ENCODE measurements at regions not wholly inside any gene's neighbourhood (a gene's known extent, or its start where the extent isn't known, plus 50 kb on each side); places are given as distances from the start of the nearest gene placed in this dataset.
"Not testable (repeated sequence)": the region's sequence is repeated elsewhere in the genome, so short reads cannot be mapped to it uniquely, and the experiment has no call there.

DNA sequence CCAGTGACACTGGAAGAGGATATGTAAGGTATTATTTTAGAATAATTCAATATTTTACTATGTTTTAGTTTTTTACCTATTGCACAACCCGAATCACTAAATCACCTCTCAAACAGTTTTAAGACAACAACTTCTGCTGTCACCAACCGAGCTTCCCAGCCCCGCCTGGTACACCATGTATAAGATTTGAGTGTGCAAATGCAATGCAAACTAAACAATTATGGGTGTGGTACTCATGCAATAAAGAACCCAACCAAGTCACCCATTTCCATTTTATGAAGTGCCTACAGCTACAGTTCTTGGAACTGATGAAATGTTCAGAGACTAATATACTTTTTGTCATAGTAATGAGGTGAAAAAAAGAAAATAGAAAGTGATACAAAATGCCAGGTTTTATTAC is 256.2 kb downstream of the TAFA4 start:
- no peak for DNase-seq (ENCODE audit: low read depth in 2 of 2)

DNA sequence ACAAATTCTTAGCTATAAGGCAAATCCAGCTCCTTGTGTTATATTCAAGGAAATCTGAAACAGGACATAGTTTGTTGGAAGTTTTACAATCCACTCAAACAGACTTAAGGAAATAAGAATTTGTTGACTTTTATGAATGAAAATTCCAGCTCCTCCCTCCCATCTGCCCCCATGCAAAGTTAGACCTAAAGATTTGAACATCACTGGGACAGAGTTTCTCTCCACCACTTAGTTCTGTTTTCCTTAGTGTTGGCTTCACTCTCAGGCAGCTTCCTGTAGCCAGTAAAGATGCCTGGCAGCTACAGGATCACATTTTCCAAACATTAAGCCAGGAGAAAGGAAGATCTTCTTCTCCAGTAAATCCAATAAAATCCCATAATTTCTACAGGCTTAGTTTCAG is 265.0 kb downstream of the TAFA4 start:
- DNase-seq (ENCODE audit: low read depth in 2 of 2) = no peak

DNA sequence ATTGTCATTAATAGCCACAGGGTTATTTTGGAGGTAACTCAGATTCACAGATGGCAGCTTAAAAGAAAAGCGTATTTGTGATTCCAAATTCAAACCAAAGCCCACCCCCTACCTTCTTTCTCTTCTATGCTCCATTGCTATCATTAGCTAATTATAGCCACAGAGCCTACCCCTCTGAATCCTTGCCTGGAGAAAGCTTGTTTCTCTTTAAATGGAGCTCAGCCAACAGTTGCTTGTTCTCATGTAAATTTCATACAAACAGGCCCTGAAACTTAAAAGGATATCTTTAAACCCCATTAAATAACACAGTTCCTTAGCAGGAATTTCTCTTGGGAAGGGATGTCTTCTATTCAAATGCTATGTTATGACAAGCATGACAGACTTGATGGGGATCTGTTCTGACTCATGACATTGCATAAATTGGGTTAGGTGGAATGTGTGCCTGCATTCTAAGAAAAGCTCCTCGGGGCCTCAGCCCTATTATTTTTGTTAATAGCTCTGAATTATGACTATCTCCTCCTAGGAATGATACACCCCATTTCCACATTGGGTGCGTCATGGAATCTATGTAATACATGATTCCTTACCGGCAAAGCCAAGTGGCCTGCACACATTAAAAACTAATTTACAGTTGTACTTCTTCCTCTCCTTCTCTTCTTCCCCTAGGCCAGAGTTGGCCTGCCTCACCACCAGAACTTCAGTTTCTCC is 265.8 kb downstream of the TAFA4 start:
- no peak for DNase-seq (ENCODE audit: low read depth in 2 of 2)

GRCh38 chr3:68664276-68664675 is 268.1 kb downstream of the TAFA4 start:
- DNase-seq (ENCODE audit: low read depth in 2 of 2) = no peak

DNA sequence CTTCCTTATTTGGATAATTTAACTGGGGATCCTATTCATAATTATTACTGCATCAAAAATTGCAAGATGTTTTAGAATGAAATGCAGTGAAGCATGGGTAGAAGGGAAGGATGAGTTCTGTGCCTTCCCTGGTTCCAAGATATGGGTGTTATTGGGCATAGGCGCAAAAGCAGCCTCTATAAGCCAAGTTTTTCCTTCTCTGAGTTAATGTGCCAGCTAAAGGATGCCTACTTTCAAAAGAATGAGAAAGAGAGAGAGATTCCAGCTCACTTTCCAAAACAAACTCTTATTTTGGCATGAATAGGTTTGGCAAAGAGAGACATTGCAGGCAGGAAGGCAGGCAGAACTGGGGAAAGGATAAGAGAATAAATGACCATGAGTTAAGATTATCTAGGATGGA is 270.2 kb downstream of the TAFA4 start:
- DNase-seq (ENCODE audit: low read depth in 2 of 2) = no peak

DNA sequence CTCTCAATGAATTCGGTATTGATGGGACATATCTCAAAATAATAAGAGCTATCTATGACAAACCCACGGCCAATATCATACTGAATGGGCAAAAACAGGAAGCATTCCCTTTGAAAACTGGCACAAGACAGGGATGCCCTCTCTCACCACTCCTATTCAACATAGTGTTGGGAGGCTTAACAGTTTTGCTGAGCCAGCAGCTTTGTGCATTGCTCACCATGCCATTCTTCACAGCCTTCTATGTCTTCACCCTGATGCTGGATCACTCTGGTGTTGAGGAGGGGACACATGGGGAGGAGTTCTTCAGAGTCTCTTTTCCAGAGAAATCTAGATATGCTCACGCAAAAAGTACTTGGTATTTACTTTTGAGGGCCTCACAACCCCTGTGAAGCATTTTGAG is 281.7 kb downstream of the TAFA4 start:
- DNase-seq (ENCODE audit: low read depth in 2 of 2) = not testable (repeated sequence)

GRCh38 chr3:68648494-68648893 is 283.9 kb downstream of the TAFA4 start:
- no peak for DNase-seq (ENCODE audit: low read depth in 2 of 2)

GRCh38 chr3:68631850-68632545 is 300.3 kb downstream of the TAFA4 start:
- no peak for DNase-seq (ENCODE audit: low read depth in 2 of 2)

DNA sequence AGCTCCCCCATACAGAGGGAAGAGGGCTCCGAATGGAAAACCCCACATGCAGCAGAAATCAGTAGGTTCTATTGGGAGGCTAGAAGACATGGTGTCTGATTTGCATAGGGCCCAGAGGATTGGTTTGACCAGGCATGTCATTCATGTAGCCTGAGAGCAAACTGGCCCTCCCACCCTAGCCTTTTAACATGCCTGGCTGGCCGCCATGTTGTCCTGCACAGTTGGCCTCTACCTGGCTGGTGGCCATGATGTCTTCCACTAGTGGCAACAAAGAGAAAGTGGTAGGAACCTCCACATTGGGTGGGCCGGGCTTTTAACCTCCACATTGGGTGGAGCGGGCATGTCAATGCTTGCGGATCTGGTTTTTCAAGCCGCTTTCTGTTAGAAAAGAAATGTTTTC is 312.1 kb downstream of the TAFA4 start:
- no peak for DNase-seq (ENCODE audit: low read depth in 2 of 2)

DNA sequence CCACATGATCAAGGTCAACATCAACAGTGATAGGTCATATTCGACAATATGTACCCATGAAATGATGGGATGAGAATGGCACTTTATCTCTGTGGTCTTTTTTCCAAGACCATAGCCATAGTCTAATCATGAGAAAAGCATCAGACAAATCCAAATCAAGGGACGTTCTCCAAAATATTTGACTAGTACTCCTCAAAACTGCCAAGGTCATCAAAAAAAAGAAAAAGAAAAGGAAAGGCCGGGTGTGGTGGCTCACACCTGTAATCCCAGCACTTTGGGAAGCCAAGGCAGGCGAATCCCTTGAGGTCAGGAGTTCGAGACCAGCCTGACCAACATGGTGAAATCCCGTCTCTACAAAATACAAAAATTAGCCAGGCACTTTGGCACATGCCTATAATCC is 318.3 kb downstream of the TAFA4 start:
- no peak for DNase-seq (ENCODE audit: low read depth in 2 of 2)

DNA sequence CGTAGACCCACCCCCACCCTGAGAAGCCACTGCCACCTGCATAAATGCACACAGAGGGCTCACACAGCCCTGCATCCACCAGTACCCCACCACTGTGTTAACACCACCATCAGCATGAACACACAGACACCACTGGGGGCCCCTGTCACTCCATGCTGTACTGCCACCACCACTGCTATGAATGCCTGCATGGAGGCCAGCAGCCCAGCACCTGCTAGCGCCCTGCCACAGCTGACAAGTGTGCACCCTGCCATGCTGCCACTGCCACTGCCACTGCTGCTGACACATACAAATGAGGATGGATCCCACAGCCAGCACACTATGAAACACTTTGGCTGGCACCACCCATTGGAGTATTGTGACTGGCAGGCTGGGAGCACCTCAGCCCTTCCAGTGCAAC is 361.0 kb downstream of the TAFA4 start:
- DNase-seq (ENCODE audit: low read depth in 2 of 2) = no peak

DNA sequence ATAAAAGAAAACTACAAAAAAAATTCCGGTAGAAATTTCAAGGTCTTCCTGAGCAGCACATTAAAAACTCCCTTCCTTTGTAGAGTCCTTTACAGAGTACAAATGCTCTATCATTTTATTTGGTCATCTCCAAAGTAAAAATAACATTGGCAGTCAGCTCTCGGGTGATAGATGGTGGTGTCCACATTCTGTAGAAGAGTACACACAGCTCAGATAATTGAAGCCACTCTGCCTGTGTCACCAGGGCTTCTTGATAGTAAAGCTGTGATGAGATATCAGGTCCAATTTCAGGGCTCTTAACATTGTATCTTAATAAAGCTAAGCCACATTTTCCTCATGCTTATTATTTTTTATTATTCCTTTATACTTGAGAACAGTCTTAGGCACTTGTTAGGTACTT is 371.6 kb downstream of the TAFA4 start:
- DNase-seq (ENCODE audit: low read depth in 2 of 2) = no peak

GRCh38 chr3:68535782-68536181 is 396.6 kb downstream of the TAFA4 start:
- no peak for DNase-seq (ENCODE audit: low read depth in 2 of 2)

- no peak for DNase-seq (ENCODE audit: low read depth in 2 of 2)
These were observed 409.0 kb downstream of the TAFA4 start for GRCh38 chr3:68523330-68523729.

GRCh38 chr3:68515237-68515636 is 417.1 kb downstream of the TAFA4 start:
- no peak for DNase-seq (ENCODE audit: low read depth in 2 of 2)

DNA sequence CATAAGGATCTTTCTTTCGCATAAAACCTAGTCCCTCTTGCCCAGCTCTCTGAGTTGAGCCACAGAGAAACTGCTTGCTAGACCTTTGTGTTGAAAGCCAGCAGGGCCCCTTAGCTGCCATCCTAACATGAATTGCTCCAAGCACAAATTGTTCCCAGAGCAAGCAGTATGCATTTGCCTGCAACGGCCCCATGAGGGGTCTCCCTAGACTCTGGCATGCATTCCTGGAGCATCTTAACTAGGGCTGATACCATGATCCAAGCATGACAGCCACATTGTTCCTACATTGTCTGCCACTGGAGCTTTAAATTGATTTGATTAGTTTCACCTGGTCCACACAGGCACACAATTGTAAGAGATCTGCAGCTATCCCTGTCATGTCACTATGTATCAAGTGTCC is 428.1 kb downstream of the TAFA4 start:
- no peak for DNase-seq (ENCODE audit: low read depth in 2 of 2)

GRCh38 chr3:68485845-68486244 is 446.5 kb downstream of the TAFA4 start:
- not testable (repeated sequence) for DNase-seq (ENCODE audit: low read depth in 2 of 2)

DNA sequence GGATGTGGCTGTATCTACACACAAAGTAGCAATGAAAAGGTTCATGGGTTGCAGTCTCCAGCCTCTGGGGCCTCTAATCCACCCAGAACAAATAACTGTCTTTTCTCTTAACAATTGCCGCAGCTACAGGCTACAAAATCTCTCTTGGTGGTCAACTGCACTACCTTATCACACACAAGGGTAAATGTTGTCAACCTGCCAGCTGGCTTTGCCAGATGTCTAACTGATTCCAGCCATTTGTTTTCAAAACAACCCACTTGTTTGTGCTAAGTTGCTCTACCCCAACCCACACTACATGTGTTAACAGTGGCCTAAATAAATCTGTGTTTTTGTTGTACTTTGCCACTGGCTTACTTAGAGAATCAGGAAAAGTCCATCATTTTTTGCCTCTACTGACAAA is 447.3 kb downstream of the TAFA4 start:
- no peak for DNase-seq (ENCODE audit: low read depth in 2 of 2)

GRCh38 chr3:68483601-68484000 is 448.7 kb downstream of the TAFA4 start:
- DNase-seq (ENCODE audit: low read depth in 2 of 2) = no peak

GRCh38 chr3:68483041-68483440 is 449.3 kb downstream of the TAFA4 start:
- DNase-seq (ENCODE audit: low read depth in 2 of 2) = no peak

- DNase-seq (ENCODE audit: low read depth in 2 of 2) = no peak
These were observed 449.8 kb downstream of the TAFA4 start for GRCh38 chr3:68482565-68482964.

- no peak for DNase-seq (ENCODE audit: low read depth in 2 of 2)
These were observed 452.6 kb downstream of the TAFA4 start for GRCh38 chr3:68479779-68480178.

GRCh38 chr3:68468695-68469375 is 463.5 kb downstream of the TAFA4 start:
- DNase-seq (ENCODE audit: low read depth in 2 of 2) = no peak

Data from lung microvascular endothelial cell (primary cell).